Psoas muscle (tissue), 7 donors: ENCODE measurements at regions not wholly inside any gene's neighbourhood (a gene's known extent, or its start where the extent isn't known, plus 50 kb on each side); places are given as distances from the start of the nearest gene placed in this dataset.

Experiments used
- ATAC-seq, 4 donors: fragments of 200-7000 bp; cut with Tn5 transposase; one replicate each; pipeline ENCODE4 v1.9.1; 2020; ENCODE audit warnings: moderate library complexity in 3 of 4, mild to moderate bottlenecking in 2 of 4
- DNase-seq, 2 donors: peaks; one replicate each; pipeline ENCODE4 v3.0.0-alpha.2; 2020
- H3K27ac ChIP-seq: fragments of 200-600 bp; one replicate; pipeline ENCODE4 v1.8.0; 2022
- H3K27me3 ChIP-seq, 3 donors: fragments of 200-600 bp in 1 of 3; one replicate each; pipeline versions ENCODE4 v1.6.1 to v1.8.0; 2013 to 2022; ENCODE audit warnings: low read length in 2 of 3, mild to moderate bottlenecking in 2 of 3, moderate library complexity in 1 of 3; ENCODE audit not compliant: insufficient read depth in 3 of 3
- H3K36me3 ChIP-seq, 2 donors: fragments of 200-600 bp in 1 of 2; one replicate each; pipeline versions ENCODE4 v1.6.1 to v1.8.0; 2013 to 2022; ENCODE audit warnings: low read depth in 1 of 2, mild to moderate bottlenecking in 1 of 2, moderate library complexity in 1 of 2; ENCODE audit not compliant: insufficient read depth in 1 of 2
- H3K4me1 ChIP-seq: fragments of 200-600 bp; one replicate; pipeline ENCODE4 v1.8.0; 2022
- H3K4me3 ChIP-seq: fragments of 200-600 bp; one replicate; pipeline ENCODE4 v1.8.0; 2022; ENCODE audit warnings: mild to moderate bottlenecking
- H3K9me3 ChIP-seq: fragments of 200-600 bp; one replicate; pipeline ENCODE4 v1.8.0; 2022
- WGBS, 3 donors: extraction: QIAGEN DNeasy Blood & Tissue Kit; methylation state at CpG; one replicate each; pipeline versions ENCODE4 v1.1.6 to v1.1.7; 2013; 5-methylcytosine and 5-hydroxymethylcytosine counted together
- intact Hi-C, 2 donors: fragments of 100-400 bp; cut with DNase I; formaldehyde crosslinking; loops; one replicate each; pipeline versions ENCODE4 v1.11.0 to v1.14.2; 2022
- TF ChIP-seq, protein P1 (sequence below): fragments of 200-600 bp; IDR thresholded peaks from one replicate; pipeline ENCODE4 v1.8.0; 2022; ENCODE audit warnings: antibody characterized with exemption
- donor health status: healthy with polysubstance abuse.
- donor health status: DM: no; HTN: no; CAD: no; lungs with moderate emphysema.
- donor health status: Bipolar disorder and iron deficiency.
- donor health status: healthy.
- donor health status: DM: yes; HTN: yes; CAD: no.
- donor health status: DM: no; HTN: no; CAD: no.
- donor health status: DM: yes; HTN: yes; CAD: no.

DNA sequence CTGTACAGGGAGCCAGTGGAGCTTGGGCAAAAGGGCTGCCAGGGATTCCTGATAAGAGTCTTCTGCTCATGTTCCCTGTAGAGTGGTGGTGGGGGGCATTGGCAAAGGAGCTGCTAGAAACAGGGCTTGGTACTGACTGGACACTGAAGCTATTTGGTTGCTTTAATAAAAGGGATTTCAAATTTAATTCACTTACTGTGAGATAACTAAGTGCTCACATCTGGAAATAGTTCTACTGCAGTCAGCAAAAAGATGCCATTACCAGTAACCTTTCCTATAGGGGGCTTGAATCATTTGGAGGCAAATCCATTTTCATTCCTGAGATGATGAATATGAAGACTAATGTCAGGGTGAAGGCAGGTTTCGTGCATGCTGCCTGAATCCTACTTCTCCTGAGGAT, 94.3 kb upstream of the DOCK10 start:
- TF ChIP-seq, protein P1, sequence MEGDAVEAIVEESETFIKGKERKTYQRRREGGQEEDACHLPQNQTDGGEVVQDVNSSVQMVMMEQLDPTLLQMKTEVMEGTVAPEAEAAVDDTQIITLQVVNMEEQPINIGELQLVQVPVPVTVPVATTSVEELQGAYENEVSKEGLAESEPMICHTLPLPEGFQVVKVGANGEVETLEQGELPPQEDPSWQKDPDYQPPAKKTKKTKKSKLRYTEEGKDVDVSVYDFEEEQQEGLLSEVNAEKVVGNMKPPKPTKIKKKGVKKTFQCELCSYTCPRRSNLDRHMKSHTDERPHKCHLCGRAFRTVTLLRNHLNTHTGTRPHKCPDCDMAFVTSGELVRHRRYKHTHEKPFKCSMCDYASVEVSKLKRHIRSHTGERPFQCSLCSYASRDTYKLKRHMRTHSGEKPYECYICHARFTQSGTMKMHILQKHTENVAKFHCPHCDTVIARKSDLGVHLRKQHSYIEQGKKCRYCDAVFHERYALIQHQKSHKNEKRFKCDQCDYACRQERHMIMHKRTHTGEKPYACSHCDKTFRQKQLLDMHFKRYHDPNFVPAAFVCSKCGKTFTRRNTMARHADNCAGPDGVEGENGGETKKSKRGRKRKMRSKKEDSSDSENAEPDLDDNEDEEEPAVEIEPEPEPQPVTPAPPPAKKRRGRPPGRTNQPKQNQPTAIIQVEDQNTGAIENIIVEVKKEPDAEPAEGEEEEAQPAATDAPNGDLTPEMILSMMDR, result no peak
- no peak for DNase-seq
- WGBS, 3 donors, result 83 to 100% (median 87%) methylated on average over 1 of the region's 1 CpG
- Histone ChIP-seq H3K27ac (no peak overlapping the region), H3K4me1 (no peaks in the 10 kb centered on the region), H3K4me3 (no peak overlapping the region), H3K9me3 (no peaks in the 10 kb centered on the region), H3K36me3 (no peaks in the 10 kb centered on the region), H3K27me3 (no peaks in the 10 kb centered on the region)
- no peak for ATAC-seq
- intact Hi-C loops, result no loop called here

DNA sequence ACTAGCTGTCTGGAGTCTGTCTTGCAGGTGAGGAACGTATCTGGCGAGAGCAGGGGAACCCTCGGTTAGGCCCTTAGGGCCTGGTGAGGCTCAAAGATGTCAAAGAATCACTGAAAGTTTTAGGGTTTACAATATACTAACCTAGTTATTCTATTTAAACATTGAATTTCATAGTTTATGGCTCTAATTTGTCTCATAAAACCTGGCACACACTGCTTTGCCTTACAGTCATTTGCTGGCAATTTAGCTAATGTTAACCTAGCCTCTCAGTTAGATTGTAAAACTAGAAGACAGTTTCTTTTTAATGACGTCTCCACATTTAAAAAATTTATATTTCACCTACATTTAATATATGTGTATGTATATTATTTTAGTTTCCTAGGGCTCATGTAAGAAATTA, 89.6 kb upstream of the DOCK10 start:
- no peak for ATAC-seq
- Histone ChIP-seq H3K9me3 (no peaks in the 10 kb centered on the region), H3K27me3 (no peaks in the 10 kb centered on the region), H3K36me3 (no peaks in the 10 kb centered on the region), H3K4me1 (peaks cover 7% of the 10 kb centered on the region), H3K4me3 (no peak overlapping the region), H3K27ac (no peak overlapping the region)
- no peak for DNase-seq
- intact Hi-C loops, result no loop called here
- 94 to 98% (median 97%) methylated on average over 4 of the region's 4 CpGs for WGBS, 3 donors
- TF ChIP-seq, protein P1, result no peak

DNA sequence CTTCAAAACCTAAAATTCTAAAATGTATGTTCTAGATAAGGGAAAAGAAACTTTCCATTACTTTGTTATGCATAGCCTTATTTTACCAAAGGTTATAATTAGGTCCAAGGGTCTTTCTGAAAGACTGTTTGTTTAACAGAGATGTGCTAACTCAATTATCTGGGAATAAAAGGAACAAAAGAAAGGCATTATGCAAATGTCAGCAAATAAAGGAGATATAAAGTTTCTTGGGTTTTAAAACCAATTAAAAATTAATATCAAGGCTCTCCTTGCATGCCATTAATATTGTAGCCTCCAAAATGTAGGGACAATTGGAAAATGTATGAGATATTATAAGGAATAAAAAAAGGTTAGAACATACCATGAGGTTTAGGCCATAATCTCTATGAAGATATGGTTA, 87.8 kb upstream of the DOCK10 start:
- no peak for DNase-seq
- intact Hi-C loops, result no loop called here

DNA sequence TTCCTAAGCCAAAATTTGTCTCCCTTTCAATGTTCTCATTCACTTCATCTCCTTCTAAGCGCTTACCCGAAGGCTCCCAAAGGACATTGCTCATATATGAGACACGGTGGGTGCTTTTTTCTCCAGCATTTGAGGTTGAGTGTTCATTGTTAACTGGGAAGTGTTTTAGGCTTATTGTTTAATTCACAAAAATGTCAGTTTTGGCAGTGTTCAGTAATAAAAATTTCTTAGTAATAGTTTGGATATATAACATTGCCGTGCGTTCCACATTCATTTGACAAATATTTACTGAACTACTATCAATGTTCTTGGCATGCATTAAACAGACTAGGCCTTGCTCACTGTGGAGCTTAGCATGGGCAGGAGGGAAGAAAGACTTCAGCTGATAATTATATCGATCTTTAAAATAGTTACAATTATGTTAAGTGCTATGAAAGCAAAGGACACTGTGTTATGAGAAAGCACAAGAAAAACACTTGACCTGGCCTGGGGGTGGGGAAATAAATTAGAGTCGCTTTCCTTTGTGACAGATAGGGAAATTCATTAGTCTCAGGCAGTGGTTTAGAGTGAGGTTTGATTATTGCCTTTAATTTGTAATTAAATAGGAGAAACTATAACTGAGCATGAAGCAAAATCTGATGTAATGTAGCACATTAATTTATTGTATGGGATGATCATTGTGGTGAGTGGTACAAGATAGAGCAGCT, 82.2 kb upstream of the DOCK10 start:
- no peak overlapping the region for H3K27ac ChIP-seq
- no peaks in the 10 kb centered on the region for H3K36me3 ChIP-seq
- 78 to 84% (median 81%) methylated on average over 7 of the region's 7 CpGs for WGBS, 3 donors
- no peaks in the 10 kb centered on the region for H3K27me3 ChIP-seq
- no peaks in the 10 kb centered on the region for H3K4me1 ChIP-seq
- H3K4me3 ChIP-seq, result no peak overlapping the region
- DNase-seq (no peak), ATAC-seq (no peak)
- TF ChIP-seq, protein P1, result no peak
- no peaks in the 10 kb centered on the region for H3K9me3 ChIP-seq
- intact Hi-C loops, result loop anchor here in 1 of 2 donors (5.0 kb wide), 1 partner anchor 538 kb away; no protein-coding TSS in a partner anchor

More for the DNA sequence above, 87.8 kb upstream of the DOCK10 start:
- no peaks in the 10 kb centered on the region for H3K27me3 ChIP-seq
- H3K4me1 ChIP-seq, result peaks cover 7% of the 10 kb centered on the region
- TF ChIP-seq, protein P1, result no peak
- no peak for ATAC-seq
- H3K4me3 ChIP-seq, result no peak overlapping the region
- H3K36me3 ChIP-seq, result no peaks in the 10 kb centered on the region
- H3K27ac ChIP-seq, result no peak overlapping the region
- no peaks in the 10 kb centered on the region for H3K9me3 ChIP-seq
